HepG2 (cell line): ENCODE measurements at regions not wholly inside any gene's neighbourhood (a gene's known extent, or its start where the extent isn't known, plus 50 kb on each side); places are given as distances from the start of the nearest gene placed in this dataset.

Experiments used
- CTCF ChIP-seq: sonication (generic); formaldehyde crosslinking; IDR thresholded peaks from 2 replicates; pipeline ENCODE4 v1.5.0; 2020; ENCODE audit warnings: mild to moderate bottlenecking, missing genetic modification reagents, moderate library complexity
- GABPA ChIP-seq, 2 experiments: IDR thresholded peaks; 2 replicates each; pipeline ENCODE4 v1.6.1; 2011 to 2016; ENCODE audit warnings: low read depth in 2 of 2, low read length in 1 of 2, missing biosample characterization in 1 of 2, missing genetic modification characterization in 1 of 2
- HMGXB4 ChIP-seq, 2 experiments: sonication (generic) in 1 of 2; formaldehyde crosslinking in 1 of 2; IDR thresholded peaks; 2 replicates each; pipeline versions ENCODE4 v1.4.0 to v1.6.1; 2018 to 2020; ENCODE audit warnings: missing genetic modification reagents in 2 of 2, borderline replicate concordance in 1 of 2, low read depth in 1 of 2, mild to moderate bottlenecking in 1 of 2, missing biosample characterization in 1 of 2
- PRDM10 ChIP-seq: sonication (generic); formaldehyde crosslinking; IDR thresholded peaks from 2 replicates; pipeline ENCODE4 v1.4.0; 2020; ENCODE audit warnings: low read depth, missing genetic modification reagents
- SIN3B ChIP-seq: fragments of 150-350 bp; IDR thresholded peaks from 2 replicates; pipeline ENCODE4 v1.6.1; 2014; ENCODE audit warnings: low read length
- ZNF646 ChIP-seq: sonication (generic); formaldehyde crosslinking; IDR thresholded peaks from 2 replicates; pipeline ENCODE4 v1.9.0; 2021; ENCODE audit warnings: mild to moderate bottlenecking, missing genetic modification reagents

- no peak for TF ChIP-seq PRDM10
- no peak for TF ChIP-seq HMGXB4 (CRISPR knock-in tag; IDR thresholded peaks at IDR 0.05; ENCODE audit: borderline replicate concordance in 1 of 2, low read depth in 1 of 2)
- no peak for TF ChIP-seq SIN3B
- no peak for TF ChIP-seq GABPA (IDR thresholded peaks at IDR 0.05; ENCODE audit: low read depth, low read length)
- no peak for TF ChIP-seq GABPA (CRISPR knock-in tag; IDR thresholded peaks at IDR 0.05; ENCODE audit: low read depth)
- no peak for TF ChIP-seq CTCF (CRISPR knock-in tag)
- no peak for TF ChIP-seq ZNF646 (CRISPR knock-in tag)
These were observed 467.7 kb downstream of the NKX6-1 start for GRCh38 chr4:84031401-84031800.
